Neural cell (in vitro differentiated cells): ENCODE measurements at regions not wholly inside any gene's neighbourhood (a gene's known extent, or its start where the extent isn't known, plus 50 kb on each side); places are given as distances from the start of the nearest gene placed in this dataset.

Experiments used
- H2AFZ ChIP-seq: fragments of 200-600, 300-800 bp; sonication (generic), shearing (Covaris generic); 2 replicates; pipeline ENCODE4 v1.6.0; 2014; ENCODE audit warnings: low read depth, mild to moderate bottlenecking, antibody characterized with exemption, low read length, moderate library complexity
- H3F3A ChIP-seq: fragments of 200-600 bp; shearing (Covaris generic); 2 replicates; pipeline ENCODE4 v1.6.1; 2016; ENCODE audit warnings: mild to moderate bottlenecking, moderate library complexity, mixed read lengths, antibody characterized with exemption, low read length; ENCODE audit not compliant: insufficient read depth, poor library complexity, severe bottlenecking
- H3K27ac ChIP-seq: fragments of 200-600, 300-800 bp; sonication (generic), shearing (Covaris generic); 2 replicates; pipeline ENCODE4 v1.5.1; 2014; ENCODE audit warnings: mild to moderate bottlenecking, low read length, moderate library complexity
- H3K27me3 ChIP-seq: fragments of 300-800, 200-600 bp; sonication (generic), shearing (Covaris generic); 2 replicates; pipeline ENCODE4 v1.6.0; 2014; ENCODE audit warnings: mild to moderate bottlenecking, low read depth, low read length, moderate library complexity; ENCODE audit not compliant: insufficient read depth
- H3K36me3 ChIP-seq: fragments of 300-800, 200-600 bp; sonication (generic), shearing (Covaris generic); 2 replicates; pipeline ENCODE4 v1.5.1; 2014; ENCODE audit warnings: mild to moderate bottlenecking, antibody characterized with exemption, low read length, moderate library complexity; ENCODE audit not compliant: insufficient read depth
- H3K4me2 ChIP-seq: fragments of 300-800, 200-600 bp; sonication (generic), shearing (Covaris generic); 2 replicates; pipeline ENCODE4 v1.6.0; 2014; ENCODE audit warnings: mild to moderate bottlenecking, low read length
- H3K4me3 ChIP-seq: fragments of 300-800, 200-600 bp; sonication (generic), shearing (Covaris generic); 2 replicates; pipeline ENCODE4 v1.5.1; 2014; ENCODE audit warnings: mild to moderate bottlenecking, low read length, moderate library complexity
- H3K79me2 ChIP-seq: fragments of 200-600 bp; shearing (Covaris generic); replicated peaks from 2 replicates; pipeline ENCODE4 v1.6.0; 2014; ENCODE audit warnings: mild to moderate bottlenecking, low read length, moderate library complexity; ENCODE audit not compliant: insufficient read depth
- H3K9ac ChIP-seq: fragments of 300-800, 200-600 bp; sonication (generic), shearing (Covaris generic); 2 replicates; pipeline ENCODE4 v1.6.1; 2016; ENCODE audit warnings: mild to moderate bottlenecking, low read length, mixed read lengths
- H3K9me2 ChIP-seq: fragments of 200-600 bp; shearing (Covaris generic); 2 replicates; pipeline ENCODE4 v1.6.1; 2016; ENCODE audit warnings: mild to moderate bottlenecking, low read length, mixed read lengths; ENCODE audit not compliant: insufficient read depth
- H3K9me3 ChIP-seq: fragments of 200-600, 300-800 bp; sonication (generic), shearing (Covaris generic); 2 replicates; pipeline ENCODE4 v1.6.1; 2016; ENCODE audit warnings: mild to moderate bottlenecking, mixed run types, low read length, moderate library complexity, mixed read lengths
- H4K20me1 ChIP-seq: fragments of 200-600 bp; shearing (Covaris generic); 2 replicates; pipeline ENCODE4 v1.6.1; 2016; ENCODE audit warnings: mild to moderate bottlenecking, mixed run types; ENCODE audit not compliant: insufficient read depth
- EP300 ChIP-seq: fragments of 450-650 bp; conservative IDR thresholded peaks from 2 replicates; pipeline ENCODE4 v1.6.1; 2014; ENCODE audit warnings: antibody characterized with exemption, mild to moderate bottlenecking, moderate library complexity; ENCODE audit not compliant: poor library complexity, severe bottlenecking
- EZH2 ChIP-seq: fragments of 200-600, 300-800 bp; shearing (Covaris generic), sonication (generic); IDR thresholded peaks from 2 replicates; pipeline ENCODE4 v1.6.1; 2014; ENCODE audit warnings: antibody characterized with exemption, low read length, borderline replicate concordance, mild to moderate bottlenecking; ENCODE audit not compliant: insufficient read depth, poor library complexity, severe bottlenecking
- MXI1 ChIP-seq: fragments of 450-650 bp; conservative IDR thresholded peaks from 2 replicates; pipeline ENCODE4 v1.6.1; 2014; ENCODE audit warnings: antibody characterized with exemption, mild to moderate bottlenecking; ENCODE audit not compliant: poor library complexity, severe bottlenecking
- POLR2AphosphoS5 ChIP-seq: IDR thresholded peaks from 2 replicates; pipeline ENCODE4 v1.6.1; 2012
- RAD21 ChIP-seq: fragments of 450-650 bp; conservative IDR thresholded peaks from 2 replicates; pipeline ENCODE4 v1.6.1; 2014; ENCODE audit warnings: antibody characterized with exemption, mild to moderate bottlenecking, moderate library complexity
- SMC3 ChIP-seq: fragments of 450-650 bp; conservative IDR thresholded peaks from 2 replicates; pipeline ENCODE4 v1.6.1; 2014; ENCODE audit warnings: antibody characterized with exemption, mild to moderate bottlenecking, moderate library complexity; ENCODE audit not compliant: poor library complexity
- TAF1 ChIP-seq: IDR thresholded peaks from 2 replicates; pipeline ENCODE4 v1.6.1; 2012; ENCODE audit warnings: low read depth
- TF ChIP-seq, protein P1 (sequence below): fragments of 450-650 bp; IDR thresholded peaks from 2 replicates; pipeline ENCODE4 v1.5.1; 2014; ENCODE audit warnings: antibody characterized with exemption, mild to moderate bottlenecking, moderate library complexity; ENCODE audit not compliant: poor library complexity, severe bottlenecking
- TF ChIP-seq, protein P2 (sequence below): IDR thresholded peaks from 2 replicates; pipeline ENCODE4 v1.6.1; 2012; ENCODE audit warnings: borderline replicate concordance

DNA sequence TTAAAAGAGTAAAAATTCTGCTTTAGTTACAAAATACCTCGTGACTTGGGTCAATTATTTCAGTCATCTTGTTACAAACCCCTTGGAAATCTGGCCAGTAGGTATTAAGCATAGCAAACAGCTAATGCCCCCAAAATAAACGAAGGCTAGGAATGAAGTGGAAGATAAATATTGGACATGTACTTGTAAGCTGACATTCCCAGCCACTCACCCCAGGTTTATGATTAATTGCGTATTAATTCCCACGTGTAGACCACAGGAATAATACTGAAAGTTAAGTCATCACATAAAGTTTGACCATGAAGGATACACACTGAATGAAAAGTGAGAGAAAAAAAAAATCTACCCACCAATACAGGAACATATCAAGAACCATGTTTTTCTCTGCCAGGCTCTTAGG lies 936.5 kb upstream of the ADGRB3 start:
- H3K27me3 ChIP-seq: no peaks in the 10 kb centered on the region
- no peaks in the 10 kb centered on the region for H3K36me3 ChIP-seq
- no peak overlapping the region for H3K27ac ChIP-seq
- H3K9me2 ChIP-seq: no peaks in the 10 kb centered on the region
- H3K9me3 ChIP-seq: no peaks in the 10 kb centered on the region
- no peaks in the 10 kb centered on the region for H3K79me2 ChIP-seq
- H3K9ac ChIP-seq: no peak overlapping the region
- no peaks in the 10 kb centered on the region for H4K20me1 ChIP-seq
- H3K4me2 ChIP-seq: no peak overlapping the region
- TF ChIP-seq, protein P1, sequence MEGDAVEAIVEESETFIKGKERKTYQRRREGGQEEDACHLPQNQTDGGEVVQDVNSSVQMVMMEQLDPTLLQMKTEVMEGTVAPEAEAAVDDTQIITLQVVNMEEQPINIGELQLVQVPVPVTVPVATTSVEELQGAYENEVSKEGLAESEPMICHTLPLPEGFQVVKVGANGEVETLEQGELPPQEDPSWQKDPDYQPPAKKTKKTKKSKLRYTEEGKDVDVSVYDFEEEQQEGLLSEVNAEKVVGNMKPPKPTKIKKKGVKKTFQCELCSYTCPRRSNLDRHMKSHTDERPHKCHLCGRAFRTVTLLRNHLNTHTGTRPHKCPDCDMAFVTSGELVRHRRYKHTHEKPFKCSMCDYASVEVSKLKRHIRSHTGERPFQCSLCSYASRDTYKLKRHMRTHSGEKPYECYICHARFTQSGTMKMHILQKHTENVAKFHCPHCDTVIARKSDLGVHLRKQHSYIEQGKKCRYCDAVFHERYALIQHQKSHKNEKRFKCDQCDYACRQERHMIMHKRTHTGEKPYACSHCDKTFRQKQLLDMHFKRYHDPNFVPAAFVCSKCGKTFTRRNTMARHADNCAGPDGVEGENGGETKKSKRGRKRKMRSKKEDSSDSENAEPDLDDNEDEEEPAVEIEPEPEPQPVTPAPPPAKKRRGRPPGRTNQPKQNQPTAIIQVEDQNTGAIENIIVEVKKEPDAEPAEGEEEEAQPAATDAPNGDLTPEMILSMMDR: no peak
- no peak for TF ChIP-seq RAD21
- TF ChIP-seq POLR2AphosphoS5: no peak
- no peak for TF ChIP-seq SMC3
- TF ChIP-seq, protein P2, sequence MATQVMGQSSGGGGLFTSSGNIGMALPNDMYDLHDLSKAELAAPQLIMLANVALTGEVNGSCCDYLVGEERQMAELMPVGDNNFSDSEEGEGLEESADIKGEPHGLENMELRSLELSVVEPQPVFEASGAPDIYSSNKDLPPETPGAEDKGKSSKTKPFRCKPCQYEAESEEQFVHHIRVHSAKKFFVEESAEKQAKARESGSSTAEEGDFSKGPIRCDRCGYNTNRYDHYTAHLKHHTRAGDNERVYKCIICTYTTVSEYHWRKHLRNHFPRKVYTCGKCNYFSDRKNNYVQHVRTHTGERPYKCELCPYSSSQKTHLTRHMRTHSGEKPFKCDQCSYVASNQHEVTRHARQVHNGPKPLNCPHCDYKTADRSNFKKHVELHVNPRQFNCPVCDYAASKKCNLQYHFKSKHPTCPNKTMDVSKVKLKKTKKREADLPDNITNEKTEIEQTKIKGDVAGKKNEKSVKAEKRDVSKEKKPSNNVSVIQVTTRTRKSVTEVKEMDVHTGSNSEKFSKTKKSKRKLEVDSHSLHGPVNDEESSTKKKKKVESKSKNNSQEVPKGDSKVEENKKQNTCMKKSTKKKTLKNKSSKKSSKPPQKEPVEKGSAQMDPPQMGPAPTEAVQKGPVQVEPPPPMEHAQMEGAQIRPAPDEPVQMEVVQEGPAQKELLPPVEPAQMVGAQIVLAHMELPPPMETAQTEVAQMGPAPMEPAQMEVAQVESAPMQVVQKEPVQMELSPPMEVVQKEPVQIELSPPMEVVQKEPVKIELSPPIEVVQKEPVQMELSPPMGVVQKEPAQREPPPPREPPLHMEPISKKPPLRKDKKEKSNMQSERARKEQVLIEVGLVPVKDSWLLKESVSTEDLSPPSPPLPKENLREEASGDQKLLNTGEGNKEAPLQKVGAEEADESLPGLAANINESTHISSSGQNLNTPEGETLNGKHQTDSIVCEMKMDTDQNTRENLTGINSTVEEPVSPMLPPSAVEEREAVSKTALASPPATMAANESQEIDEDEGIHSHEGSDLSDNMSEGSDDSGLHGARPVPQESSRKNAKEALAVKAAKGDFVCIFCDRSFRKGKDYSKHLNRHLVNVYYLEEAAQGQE: no peak
- no peak for TF ChIP-seq EP300
- no peak for TF ChIP-seq EZH2
- TF ChIP-seq MXI1: no peak
- no peak for TF ChIP-seq TAF1
- no peak overlapping the region for H3K4me3 ChIP-seq
- H2AFZ ChIP-seq: no peak overlapping the region
- H3F3A ChIP-seq: no peaks in the 10 kb centered on the region

DNA sequence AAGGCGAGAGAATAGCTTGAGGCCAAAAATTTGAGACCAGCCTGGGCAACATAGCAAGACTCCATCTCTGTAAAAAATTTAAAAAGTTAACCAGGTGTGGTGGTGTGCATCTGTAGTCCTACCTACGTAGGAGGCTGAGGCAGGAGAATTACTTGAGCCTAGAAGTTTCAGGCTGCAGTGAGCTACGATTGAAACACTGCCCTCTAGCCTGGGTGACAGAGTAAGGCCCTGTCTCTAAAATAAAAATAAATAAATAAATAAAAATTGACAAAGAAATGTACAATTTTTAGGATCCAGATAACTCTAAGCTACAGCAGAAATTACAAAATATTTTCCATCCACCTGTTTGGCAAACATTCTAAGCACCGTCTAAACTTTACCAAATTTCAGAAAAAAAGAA lies 941.0 kb upstream of the ADGRB3 start:
- Histone ChIP-seq H3K9me2 (no peaks in the 10 kb centered on the region), H3K9me3 (no peaks in the 10 kb centered on the region), H3K4me2 (no peak overlapping the region), H3K4me3 (no peak overlapping the region), H4K20me1 (no peaks in the 10 kb centered on the region), H3K79me2 (no peaks in the 10 kb centered on the region), H3K27ac (no peak overlapping the region), H3K27me3 (no peaks in the 10 kb centered on the region), H2AFZ (no peak overlapping the region), H3K9ac (no peak overlapping the region), H3F3A (no peaks in the 10 kb centered on the region), H3K36me3 (no peaks in the 10 kb centered on the region)
- TF ChIP-seq RAD21: no peak
- TF ChIP-seq EP300: no peak
- TF ChIP-seq, protein P2: no peak
- TF ChIP-seq, protein P1: no peak
- TF ChIP-seq MXI1: no peak
- no peak for TF ChIP-seq TAF1
- no peak for TF ChIP-seq POLR2AphosphoS5
- no peak for TF ChIP-seq SMC3
- no peak for TF ChIP-seq EZH2
